SK-N-SH (cell line): ENCODE measurements at regions not wholly inside any gene's neighbourhood (a gene's known extent, or its start where the extent isn't known, plus 50 kb on each side); places are given as distances from the start of the nearest gene placed in this dataset.

ENCODE experiments used
- CTCF ChIA-PET: fragments of 300-600, 350-600 bp; formaldehyde crosslinking; extraction: SDS; loops from one replicate; lab custom pipeline; 2021; lab: Yijun Ruan, JAX
- POLR2A ChIA-PET: fragments of 350-600 bp; sonication (Branson Sonifier 250); formaldehyde crosslinking; extraction: SDS; loops from one replicate; lab custom pipeline; 2020; ENCODE audit warnings: antibody characterized with exemption, inconsistent platforms; lab: Yijun Ruan, JAX
- DNase-seq: peaks from one replicate; pipeline ENCODE4 v3.0.0; 2012
- H2AFZ ChIP-seq: fragments of 200-600 bp; sonication (generic); 2 replicates; pipeline ENCODE4 v1.8.1; 2016; ENCODE audit warnings: antibody characterized with exemption, mild to moderate bottlenecking, low read depth
- H3F3A ChIP-seq: fragments of 200-600 bp; sonication (generic); replicated peaks from 2 replicates; pipeline ENCODE3; 2016; ENCODE audit warnings: antibody characterized with exemption, mild to moderate bottlenecking; ENCODE audit not compliant: insufficient read depth
- H3K27ac ChIP-seq, 2 experiments: fragments of 200-500 bp in 1 of 2; fragments of 200-600 bp in 1 of 2; sonication (Bioruptor generic) in 1 of 2; sonication (generic), shearing (Covaris generic) in 1 of 2; 2 replicates each; pipeline versions ENCODE4 v1.5.1 to v1.6.1; 2014 to 2016; ENCODE audit warnings: low read depth in 2 of 2, inconsistent platforms in 1 of 2, low read length in 1 of 2, mild to moderate bottlenecking in 1 of 2, mixed read lengths in 1 of 2
- H3K27me3 ChIP-seq: fragments of 200-600 bp; sonication (generic), shearing (Covaris generic); 2 replicates; pipeline ENCODE4 v1.6.1; 2016; ENCODE audit warnings: mixed run types; ENCODE audit not compliant: insufficient read depth
- H3K36me3 ChIP-seq, 2 experiments: fragments of 200-500 bp in 1 of 2; fragments of 200-600 bp in 1 of 2; sonication (Bioruptor generic) in 1 of 2; sonication (generic) in 1 of 2; replicated peaks in 1 of 2; 2 replicates each; pipeline versions ENCODE3 to v1.5.1; 2014 to 2016; ENCODE audit warnings: low read length in 1 of 2, mild to moderate bottlenecking in 1 of 2; ENCODE audit not compliant: insufficient read depth in 2 of 2, control insufficient read depth in 1 of 2
- H3K4me1 ChIP-seq, 2 experiments: fragments of 200-500 bp in 1 of 2; fragments of 200-600 bp in 1 of 2; sonication (Bioruptor generic) in 1 of 2; sonication (generic), shearing (Covaris generic) in 1 of 2; 2 replicates each; pipeline versions ENCODE4 v1.5.1 to v1.6.1; 2014 to 2016; ENCODE audit warnings: low read depth in 1 of 2, low read length in 1 of 2, mixed run types in 1 of 2; ENCODE audit not compliant: insufficient read depth in 2 of 2, control insufficient read depth in 1 of 2
- H3K4me2 ChIP-seq: fragments of 200-600 bp; sonication (generic), shearing (Covaris generic); 2 replicates; pipeline ENCODE4 v1.6.1; 2017; ENCODE audit warnings: mixed run types
- H3K4me3 ChIP-seq, 2 experiments: fragments of 200-500 bp in 1 of 2; fragments of 200-600 bp in 1 of 2; sonication (Bioruptor generic) in 1 of 2; sonication (generic), shearing (Covaris generic) in 1 of 2; 2 replicates each; pipeline versions ENCODE4 v1.5.1 to v1.8.1; 2014 to 2016; ENCODE audit warnings: low read depth in 2 of 2, inconsistent platforms in 1 of 2, low read length in 1 of 2, mild to moderate bottlenecking in 1 of 2, mixed read lengths in 1 of 2, moderate library complexity in 1 of 2
- H3K79me2 ChIP-seq: fragments of 200-600 bp; sonication (generic); 2 replicates; pipeline ENCODE4 v1.8.1; 2017; ENCODE audit warnings: mild to moderate bottlenecking; ENCODE audit not compliant: insufficient read depth
- H3K9ac ChIP-seq: fragments of 200-600 bp; sonication (generic); 2 replicates; pipeline ENCODE4 v1.6.1; 2017; ENCODE audit warnings: mixed run types
- H3K9me2 ChIP-seq: fragments of 200-600 bp; sonication (generic); 2 replicates; pipeline ENCODE4 v1.6.1; 2017; ENCODE audit warnings: mixed run types
- H3K9me3 ChIP-seq: fragments of 200-600 bp; sonication (generic); 2 replicates; pipeline ENCODE4 v1.6.1; 2017; ENCODE audit warnings: mixed run types, mild to moderate bottlenecking, moderate library complexity
- H4K20me1 ChIP-seq: fragments of 200-600 bp; sonication (generic); 2 replicates; pipeline ENCODE4 v1.6.1; 2017; ENCODE audit warnings: mild to moderate bottlenecking, mixed run types; ENCODE audit not compliant: insufficient read depth
- CTCF ChIP-seq: fragments of 200-600 bp; sonication (generic); IDR thresholded peaks from 2 replicates; pipeline ENCODE4 v1.6.1; 2017; ENCODE audit warnings: antibody characterized with exemption, mild to moderate bottlenecking, moderate library complexity
- EP300 ChIP-seq, 2 experiments: IDR thresholded peaks; 2 replicates each; pipeline versions ENCODE4 v1.4.0 to v1.6.1; 2012; ENCODE audit warnings: borderline replicate concordance in 1 of 2, low read depth in 1 of 2, low read length in 1 of 2
- FOXJ3 ChIP-seq: sonication (generic); formaldehyde crosslinking; IDR thresholded peaks from 2 replicates; pipeline ENCODE4 v1.5.1; 2020; ENCODE audit warnings: mild to moderate bottlenecking, missing genetic modification reagents
- FOXM1 ChIP-seq: IDR thresholded peaks from 2 replicates; pipeline ENCODE4 v1.4.0; 2012; ENCODE audit warnings: low read depth, mild to moderate bottlenecking
- GATA2 ChIP-seq: sonication (generic); formaldehyde crosslinking; IDR thresholded peaks from 2 replicates; pipeline ENCODE4 v1.5.0; 2020; ENCODE audit warnings: mild to moderate bottlenecking, missing genetic modification reagents
- JUND ChIP-seq: IDR thresholded peaks from 2 replicates; pipeline ENCODE4 v1.4.0; 2012
- MAX ChIP-seq: IDR thresholded peaks from 2 replicates; pipeline ENCODE4 v1.4.0; 2012; ENCODE audit warnings: low read depth
- NFIC ChIP-seq: IDR thresholded peaks from 2 replicates; pipeline ENCODE4 v1.4.0; 2012; ENCODE audit warnings: borderline replicate concordance
- NRF1 ChIP-seq: IDR thresholded peaks from 2 replicates; pipeline ENCODE4 v1.6.1; 2012; ENCODE audit warnings: low read depth, mild to moderate bottlenecking, low read length
- RAD21 ChIP-seq: IDR thresholded peaks from 2 replicates; pipeline ENCODE4 v1.6.1; 2012; ENCODE audit warnings: mild to moderate bottlenecking, low read length
- REST ChIP-seq: IDR thresholded peaks from 2 replicates; pipeline ENCODE4 v1.6.1; 2012; ENCODE audit warnings: mild to moderate bottlenecking, low read depth, low read length, moderate library complexity
- RFX5 ChIP-seq: IDR thresholded peaks from 2 replicates; pipeline ENCODE4 v1.6.1; 2012; ENCODE audit warnings: mild to moderate bottlenecking, improper control_type of control experiment, low read length
- RXRA ChIP-seq: IDR thresholded peaks from 2 replicates; pipeline ENCODE4 v1.4.0; 2012; ENCODE audit warnings: low read depth, mild to moderate bottlenecking, borderline replicate concordance
- SMC3 ChIP-seq: IDR thresholded peaks from 2 replicates; pipeline ENCODE4 v1.6.1; 2012; ENCODE audit warnings: low read depth, low read length, improper control_type of control experiment
- TAF1 ChIP-seq: IDR thresholded peaks from 2 replicates; pipeline ENCODE4 v1.6.1; 2012; ENCODE audit warnings: low read depth, mild to moderate bottlenecking, low read length, moderate library complexity, borderline replicate concordance
- TEAD4 ChIP-seq: IDR thresholded peaks from 2 replicates; pipeline ENCODE4 v1.4.0; 2012; ENCODE audit warnings: mild to moderate bottlenecking, borderline replicate concordance; ENCODE audit not compliant: insufficient read depth
- USF1 ChIP-seq: IDR thresholded peaks from 2 replicates; pipeline ENCODE4 v1.4.0; 2012; ENCODE audit warnings: low read depth, borderline replicate concordance
- USF2 ChIP-seq: fragments of 150-350 bp; IDR thresholded peaks from 2 replicates; pipeline ENCODE4 v1.6.1; 2017; ENCODE audit warnings: antibody characterized with exemption, low read length, low read depth, borderline replicate concordance
- WGBS: methylation state at CpG from one replicate; pipeline ENCODE4 v1.1.6; 2017; ENCODE audit warnings: low lambda C conversion rate; 5-methylcytosine and 5-hydroxymethylcytosine counted together

- H4K20me1 ChIP-seq, result no peaks in the 10 kb centered on the region
- H3K9me2 ChIP-seq, result no peaks in the 10 kb centered on the region
- H3K4me3 ChIP-seq, result no peak overlapping the region
- H3K4me1 ChIP-seq, result no peaks in the 10 kb centered on the region
- H3K27ac ChIP-seq, result no peak overlapping the region
- H2AFZ ChIP-seq, result no peak overlapping the region
- H3K79me2 ChIP-seq, result no peaks in the 10 kb centered on the region
- H3K27me3 ChIP-seq, result no peaks in the 10 kb centered on the region
- no peak for DNase-seq
- H3F3A ChIP-seq, result no peaks in the 10 kb centered on the region
- no peak overlapping the region for H3K9ac ChIP-seq
- no peak overlapping the region for H3K4me2 ChIP-seq
- H3K9me3 ChIP-seq, result no peaks in the 10 kb centered on the region
- POLR2A ChIA-PET, result no interaction called here
- CTCF ChIA-PET, result interaction anchor here (1.4 kb wide), 1 partner anchor 30 kb away, joined by 3 read pairs; no protein-coding TSS in a partner anchor
- no peak for TF ChIP-seq SMC3
- TF ChIP-seq CTCF, result peak; percentile 8; the same call in 1 of the 2 replicates
- TF ChIP-seq TEAD4, result no peak
- WGBS, result 82% methylated on average over 1 of the region's 1 CpG
- H3K36me3 ChIP-seq, result no peaks in the 10 kb centered on the region
Observed at GRCh38 chr9:79432485-79432884, 139.3 kb upstream of the TLE4 start.

- no peak for DNase-seq
- POLR2A ChIA-PET, result no interaction called here
Observed at GRCh38 chr9:79433703-79434102, 138.1 kb upstream of the TLE4 start.

More at GRCh38 chr9:79433703-79434102, 138.1 kb upstream of the TLE4 start:
- H3K4me3 ChIP-seq, result no peak overlapping the region
- H3K9ac ChIP-seq, result no peak overlapping the region
- H3F3A ChIP-seq, result no peaks in the 10 kb centered on the region
- no peaks in the 10 kb centered on the region for H4K20me1 ChIP-seq
- H2AFZ ChIP-seq, result no peak overlapping the region
- no peaks in the 10 kb centered on the region for H3K79me2 ChIP-seq
- no peaks in the 10 kb centered on the region for H3K36me3 ChIP-seq
- no peaks in the 10 kb centered on the region for H3K4me1 ChIP-seq
- H3K27me3 ChIP-seq, result no peaks in the 10 kb centered on the region
- CTCF ChIA-PET, result interaction anchor here (1.4 kb wide), 1 partner anchor 31 kb away, joined by 3 read pairs; no protein-coding TSS in a partner anchor
- no peak for TF ChIP-seq FOXM1
- no peak for TF ChIP-seq REST
- TF ChIP-seq SMC3, result no peak
- TF ChIP-seq USF1, result no peak
- no peak for TF ChIP-seq TAF1
- TF ChIP-seq NFIC, result no peak
- TF ChIP-seq RXRA, result no peak
- no peak for TF ChIP-seq MAX
- TF ChIP-seq USF2, result no peak
- no peak for TF ChIP-seq FOXJ3 (CRISPR knock-in tag)
- no peak for TF ChIP-seq RAD21
- no peak for TF ChIP-seq EP300 (IDR thresholded peaks at IDR 0.05; ENCODE audit: borderline replicate concordance in 1 of 2, low read depth in 1 of 2, low read length in 1 of 2)
- no peak for TF ChIP-seq GATA2
- no peak for TF ChIP-seq NRF1
- TF ChIP-seq RFX5, result no peak
- no peak for TF ChIP-seq JUND
- H3K27ac ChIP-seq, result no peak overlapping the region
- no peaks in the 10 kb centered on the region for H3K9me2 ChIP-seq
- H3K9me3 ChIP-seq, result no peaks in the 10 kb centered on the region
- no peak overlapping the region for H3K4me2 ChIP-seq
